Bronchial epithelial cell (primary cell): ENCODE measurements at regions not wholly inside any gene's neighbourhood (a gene's known extent, or its start where the extent isn't known, plus 50 kb on each side); places are given as distances from the start of the nearest gene placed in this dataset.

Experiments used
- DNase-seq: peaks from one replicate; pipeline ENCODE4 v3.0.0-alpha.2; 2010; ENCODE audit warnings: low read depth
- FAIRE-seq: peaks from 2 replicates; lab custom pipeline; 2011; peaks lifted over from hg19 to GRCh38; lab: Jason Lieb, UNC
- H3K27me3 ChIP-seq: 2 replicates; pipeline ENCODE4 v1.5.1; 2011; ENCODE audit warnings: low read length; ENCODE audit not compliant: control insufficient read depth, insufficient read depth
- H3K36me3 ChIP-seq: 2 replicates; pipeline ENCODE4 v1.5.1; 2011; ENCODE audit warnings: low read length; ENCODE audit not compliant: control insufficient read depth, insufficient read depth
- H3K4me3 ChIP-seq: 2 replicates; pipeline ENCODE4 v1.5.1; 2011; ENCODE audit warnings: mild to moderate bottlenecking, low read depth, low read length, control low read depth
- CTCF ChIP-seq: IDR thresholded peaks from 2 replicates; pipeline ENCODE4 v1.5.1; 2011; ENCODE audit warnings: mild to moderate bottlenecking, moderate library complexity, low read length, control low read depth, inconsistent platforms; ENCODE audit not compliant: insufficient read depth, severe bottlenecking

DNA sequence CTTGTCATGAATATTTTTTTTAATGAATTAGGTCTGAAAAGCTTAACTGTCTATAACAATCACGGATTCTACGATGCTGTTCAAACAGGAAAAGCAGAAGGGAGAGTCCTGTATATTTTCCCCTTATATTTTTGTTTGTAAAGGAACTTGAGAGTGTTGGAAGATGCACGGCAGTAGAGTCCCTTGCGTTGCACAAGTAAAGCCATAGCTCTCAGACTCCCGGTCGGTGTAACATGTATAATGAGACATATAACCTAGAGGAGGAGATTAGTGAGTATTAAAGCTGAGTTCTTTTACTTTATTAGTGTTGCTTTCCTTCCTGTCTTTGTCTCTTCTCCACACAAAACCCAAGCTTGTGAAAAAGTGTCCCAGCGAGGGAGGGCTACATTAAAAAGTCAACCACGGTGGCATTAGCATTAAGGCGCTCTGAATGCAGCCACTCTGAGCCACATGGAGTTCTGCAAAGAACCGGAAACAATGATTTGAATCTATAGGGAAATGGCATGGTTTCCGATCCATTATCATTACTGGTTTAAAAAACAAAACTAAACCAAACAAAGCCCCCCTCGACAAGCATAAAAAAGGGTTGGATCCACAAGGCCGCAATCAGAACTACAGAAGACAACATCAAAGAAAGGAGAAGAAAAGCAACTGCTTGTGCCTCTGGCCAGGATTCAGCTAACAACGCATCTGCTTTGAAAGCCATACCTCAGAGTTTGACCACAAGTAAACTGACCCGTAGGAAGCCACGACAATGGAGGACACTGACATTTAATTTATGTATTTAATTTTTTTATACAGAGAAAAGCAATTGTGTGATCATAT is 356.8 kb downstream of the LMO4 start:
- H3K27me3 ChIP-seq, result no peaks in the 10 kb centered on the region
- no peak for DNase-seq
- H3K4me3 ChIP-seq, result no peak overlapping the region
- FAIRE-seq, result no peak
- TF ChIP-seq CTCF, result no peak
- no peaks in the 10 kb centered on the region for H3K36me3 ChIP-seq

GRCh38 chr1:87686136-87686495 is 357.4 kb downstream of the LMO4 start:
- FAIRE-seq, result no peak
- H3K36me3 ChIP-seq, result no peaks in the 10 kb centered on the region
- H3K4me3 ChIP-seq, result no peak overlapping the region
- no peak for DNase-seq
- H3K27me3 ChIP-seq, result no peaks in the 10 kb centered on the region
- no peak for TF ChIP-seq CTCF

DNA sequence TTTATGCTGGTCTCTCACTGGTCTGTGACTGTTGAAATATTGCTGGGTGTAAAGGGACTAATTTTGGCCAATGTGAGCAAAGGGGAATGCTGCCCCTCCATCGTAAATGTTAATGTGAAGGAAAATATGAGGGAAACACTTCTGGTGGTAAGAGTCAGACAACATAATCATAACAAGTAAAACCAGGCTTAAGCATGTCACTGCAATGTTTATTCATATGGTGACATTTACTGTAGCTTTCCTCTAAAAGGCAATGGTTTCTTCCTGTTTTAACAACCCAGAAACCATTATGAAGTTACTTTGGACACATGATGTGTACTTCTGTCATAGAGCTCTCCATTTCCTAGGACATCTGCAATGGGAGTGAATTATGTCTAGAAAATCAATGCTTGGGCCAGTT is 358.0 kb downstream of the LMO4 start:
- FAIRE-seq, result peak; percentile 79
- Histone ChIP-seq H3K4me3 (no peak overlapping the region), H3K27me3 (no peaks in the 10 kb centered on the region), H3K36me3 (no peaks in the 10 kb centered on the region)
- TF ChIP-seq CTCF, result no peak
- no peak for DNase-seq

DNA sequence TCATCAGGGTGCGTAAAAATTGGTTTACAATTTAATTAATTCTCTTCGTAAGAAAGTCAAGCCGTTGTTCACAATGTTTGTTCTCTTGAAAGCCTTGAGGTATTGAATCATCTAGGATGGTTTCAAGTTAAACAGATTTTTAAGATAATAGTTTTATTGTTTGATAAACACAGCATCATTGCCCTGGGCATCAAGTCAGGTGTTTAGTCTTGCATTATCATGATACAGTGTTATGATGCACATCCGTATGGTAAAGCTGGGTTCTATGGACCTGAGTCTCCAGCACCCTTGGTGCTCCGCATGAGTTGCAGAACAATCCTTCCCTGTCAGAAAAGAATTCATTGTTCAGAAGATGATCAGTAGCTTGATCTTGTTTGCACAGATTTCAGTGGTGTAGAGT is 359.5 kb downstream of the LMO4 start:
- no peak for DNase-seq
- Histone ChIP-seq H3K36me3 (no peaks in the 10 kb centered on the region), H3K27me3 (no peaks in the 10 kb centered on the region), H3K4me3 (no peak overlapping the region)
- TF ChIP-seq CTCF, result no peak
- no peak for FAIRE-seq

- no peak for TF ChIP-seq CTCF
- FAIRE-seq (no peak), DNase-seq (no peak)
- Histone ChIP-seq H3K36me3 (no peaks in the 10 kb centered on the region), H3K27me3 (no peaks in the 10 kb centered on the region), H3K4me3 (no peak overlapping the region)
These were observed 360.8 kb downstream of the LMO4 start for GRCh38 chr1:87689487-87689886.

- DNase-seq (no peak), FAIRE-seq (no peak)
- TF ChIP-seq CTCF, result no peak
These were observed 367.8 kb downstream of the LMO4 start for GRCh38 chr1:87696483-87696882.

More at GRCh38 chr1:87696483-87696882, 367.8 kb downstream of the LMO4 start:
- Histone ChIP-seq H3K36me3 (no peaks in the 10 kb centered on the region), H3K4me3 (no peak overlapping the region), H3K27me3 (no peaks in the 10 kb centered on the region)
